Activated CD8-positive, alpha-beta memory T cell treated with anti-CD3 and anti-CD28 coated beads for 36 hours (primary cell): ENCODE measurements at regions not wholly inside any gene's neighbourhood (a gene's known extent, or its start where the extent isn't known, plus 50 kb on each side); places are given as distances from the start of the nearest gene placed in this dataset.

ENCODE experiments used
- CTCF ChIA-PET: fragments of 350-600 bp; sonication (Branson Sonifier 250); formaldehyde crosslinking; loops from one replicate; lab custom pipeline; 2021; ENCODE audit warnings: antibody characterized with exemption; lab: Charles Lee
- POLR2A ChIA-PET: fragments of 350-600 bp; sonication (Branson Sonifier 250); formaldehyde crosslinking; loops from one replicate; lab custom pipeline; 2021; ENCODE audit warnings: antibody characterized with exemption; lab: Charles Lee

GRCh38 chr15:23897091-23897490, 210.0 kb upstream of the NDN start:
- CTCF ChIA-PET, result no interaction called here
- POLR2A ChIA-PET, result no interaction called here

- ChIA-PET CTCF (no interaction called here), POLR2A (no interaction called here)
These were observed 210.4 kb upstream of the NDN start for GRCh38 chr15:23897531-23897930.

- POLR2A ChIA-PET, result no interaction called here
- CTCF ChIA-PET, result no interaction called here
These were observed 222.9 kb upstream of the NDN start for GRCh38 chr15:23910030-23910429.

GRCh38 chr15:23912191-23912590, 225.1 kb upstream of the NDN start:
- CTCF ChIA-PET, result no interaction called here
- POLR2A ChIA-PET, result no interaction called here

GRCh38 chr15:23913081-23913480, 226.0 kb upstream of the NDN start:
- POLR2A ChIA-PET, result no interaction called here
- CTCF ChIA-PET, result no interaction called here

GRCh38 chr15:23913635-23914034, 226.5 kb upstream of the NDN start:
- POLR2A ChIA-PET, result no interaction called here
- CTCF ChIA-PET, result no interaction called here

GRCh38 chr15:23924686-23925085, 237.6 kb upstream of the NDN start:
- ChIA-PET CTCF (no interaction called here), POLR2A (no interaction called here)

GRCh38 chr15:23954931-23955330, 267.8 kb upstream of the NDN start:
- ChIA-PET CTCF (no interaction called here), POLR2A (no interaction called here)

- ChIA-PET POLR2A (no interaction called here), CTCF (no interaction called here)
These were observed 296.6 kb upstream of the NDN start for GRCh38 chr15:23983500-23984259.

- ChIA-PET CTCF (no interaction called here), POLR2A (no interaction called here)
These were observed 307.2 kb upstream of the NDN start for GRCh38 chr15:23994273-23994672.

GRCh38 chr15:23998056-23998455, 311.0 kb upstream of the NDN start:
- ChIA-PET POLR2A (no interaction called here), CTCF (no interaction called here)

GRCh38 chr15:24008476-24008875, 321.4 kb upstream of the NDN start:
- CTCF ChIA-PET, result no interaction called here
- POLR2A ChIA-PET, result no interaction called here

GRCh38 chr15:24017470-24017869, 330.4 kb upstream of the NDN start:
- ChIA-PET CTCF (no interaction called here), POLR2A (no interaction called here)

- POLR2A ChIA-PET, result no interaction called here
- CTCF ChIA-PET, result no interaction called here
These were observed 352.6 kb upstream of the NDN start for GRCh38 chr15:24039683-24040082.

GRCh38 chr15:24054547-24055245, 367.6 kb upstream of the NDN start:
- CTCF ChIA-PET, result no interaction called here
- POLR2A ChIA-PET, result no interaction called here

- ChIA-PET POLR2A (no interaction called here), CTCF (no interaction called here)
These were observed 380.8 kb upstream of the NDN start for GRCh38 chr15:24067733-24068501.

- POLR2A ChIA-PET, result no interaction called here
- CTCF ChIA-PET, result no interaction called here
These were observed 388.4 kb upstream of the NDN start for GRCh38 chr15:24075420-24076089.

GRCh38 chr15:24076090-24076784, 389.1 kb upstream of the NDN start:
- POLR2A ChIA-PET, result no interaction called here
- CTCF ChIA-PET, result no interaction called here

GRCh38 chr15:24078310-24079029, 391.4 kb upstream of the NDN start:
- CTCF ChIA-PET, result no interaction called here
- POLR2A ChIA-PET, result no interaction called here
